Naive thymus-derived CD8-positive, alpha-beta T cell (primary cell): ENCODE measurements at regions not wholly inside any gene's neighbourhood (a gene's known extent, or its start where the extent isn't known, plus 50 kb on each side); places are given as distances from the start of the nearest gene placed in this dataset.
"Not testable (repeated sequence)": the region's sequence is repeated elsewhere in the genome, so short reads cannot be mapped to it uniquely, and the experiment has no call there.

Experiments used
- ATAC-seq, 2 donors: fragments of 150-1000 bp; cut with Tn5 transposase in 1 of 2; sonication (Bioruptor Pico), chemical (Tn5 transposase) in 1 of 2; 1 replicate in 1 of 2; 2 replicates in 1 of 2; pipeline ENCODE4 v1.10.0; 2021; ENCODE audit warnings: mild to moderate bottlenecking in 2 of 2, moderate library complexity in 2 of 2
- POLR2A ChIA-PET: fragments of 350-600 bp; sonication (Branson Sonifier 250); formaldehyde crosslinking; loops from one replicate; lab custom pipeline; 2021; ENCODE audit warnings: antibody characterized with exemption; lab: Charles Lee
- DNase-seq, 10 donors: peaks; one replicate each; pipeline versions ENCODE4 v3.0.0 to v3.0.0-alpha.2; 2020 to 2022
- H3K27ac Mint-ChIP-seq, 10 donors: one replicate each; pipeline ENCODE4 v1.8.0; 2020 to 2022; ENCODE audit warnings: mild to moderate bottlenecking in 10 of 10, mixed read lengths in 10 of 10, moderate library complexity in 4 of 10, inconsistent platforms in 1 of 10
- H3K27me3 Mint-ChIP-seq, 5 donors: one replicate each; pipeline ENCODE4 v1.8.0; 2021 to 2022; ENCODE audit warnings: mixed read lengths in 5 of 5
- H3K36me3 Mint-ChIP-seq, 3 donors: one replicate each; pipeline ENCODE4 v1.8.0; 2020 to 2022; ENCODE audit warnings: mixed read lengths in 3 of 3, mild to moderate bottlenecking in 2 of 3, inconsistent platforms in 1 of 3
- H3K4me1 Mint-ChIP-seq, 4 donors: one replicate each; pipeline ENCODE4 v1.8.0; 2021 to 2022; ENCODE audit warnings: mixed read lengths in 4 of 4
- H3K4me3 Mint-ChIP-seq, 10 donors: one replicate each; pipeline ENCODE4 v1.8.0; 2020 to 2022; ENCODE audit warnings: mild to moderate bottlenecking in 10 of 10, mixed read lengths in 10 of 10, moderate library complexity in 6 of 10, inconsistent platforms in 1 of 10
- H3K9me3 Mint-ChIP-seq, 9 donors: one replicate each; pipeline ENCODE4 v1.8.0; 2020 to 2022; ENCODE audit warnings: mixed read lengths in 9 of 9, mild to moderate bottlenecking in 3 of 9, inconsistent platforms in 1 of 9, moderate library complexity in 1 of 9

GRCh38 chr1:54471588-54471987 is 65.4 kb upstream of the SSBP3 start:
- peaks cover 0 to 6% (median 0%) of the 10 kb centered on the region in 5 donors for H3K27me3 Mint-ChIP-seq
- peaks cover 14 to 53% (median 39%) of the 10 kb centered on the region in 4 donors for H3K4me1 Mint-ChIP-seq
- H3K9me3 Mint-ChIP-seq: no peaks in the 10 kb centered on the region
- H3K36me3 Mint-ChIP-seq: no peaks in the 10 kb centered on the region
- DNase-seq (no peak), ATAC-seq (no peak)
- H3K4me3 Mint-ChIP-seq: no peak overlapping the region
- POLR2A ChIA-PET: interaction anchor here (0.6 to 1.7 kb wide), 2 partner anchors 12 to 15 kb away, joined by 3 read pairs; no protein-coding TSS in a partner anchor
- peak overlapping the region in 3 of 10 donors; percentile 17 to 55 (median 33) for H3K27ac Mint-ChIP-seq

DNA sequence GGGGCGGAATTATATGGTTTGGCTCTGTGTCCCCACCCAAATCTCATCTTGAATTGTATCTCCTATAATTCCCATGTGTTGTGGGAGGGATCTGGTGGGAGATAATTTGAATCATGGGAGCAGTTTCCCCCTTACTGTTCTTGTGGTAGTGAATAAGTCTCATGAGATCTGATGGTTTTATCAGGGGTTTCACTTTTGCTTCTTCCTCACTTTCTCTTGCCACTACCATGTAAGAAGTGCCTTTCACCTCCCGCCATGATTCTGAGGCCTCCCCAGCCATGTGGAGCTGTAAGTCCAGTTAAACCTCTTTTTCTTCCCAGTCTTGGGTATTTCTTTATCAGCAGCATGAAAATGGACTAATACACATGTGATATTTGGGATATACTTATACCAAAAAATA is 63.2 kb upstream of the SSBP3 start:
- ATAC-seq, H3K27me3 Mint-ChIP-seq, H3K9me3 Mint-ChIP-seq, H3K4me3 Mint-ChIP-seq, DNase-seq, POLR2A ChIA-PET, H3K36me3 Mint-ChIP-seq: not testable (repeated sequence)
- H3K27ac Mint-ChIP-seq: peak overlapping the region in 2 of 10 donors; percentile 53 to 80
- peaks cover 12 to 44% (median 30%) of the 10 kb centered on the region in 4 donors for H3K4me1 Mint-ChIP-seq

GRCh38 chr1:54468288-54469084 is 62.3 kb upstream of the SSBP3 start:
- H3K4me1 Mint-ChIP-seq: peaks cover 5 to 43% (median 30%) of the 10 kb centered on the region in 4 donors
- H3K27ac Mint-ChIP-seq, H3K9me3 Mint-ChIP-seq, H3K27me3 Mint-ChIP-seq, H3K36me3 Mint-ChIP-seq, H3K4me3 Mint-ChIP-seq: not testable (repeated sequence)
- POLR2A ChIA-PET: interaction anchor here (1.0 kb wide), 1 partner anchor 9 kb away, joined by 3 read pairs; no protein-coding TSS in a partner anchor
- DNase-seq (peak in 1 of 10 donors; percentile 21), ATAC-seq (peak in 1 of 2 donors; percentile 35)

DNA sequence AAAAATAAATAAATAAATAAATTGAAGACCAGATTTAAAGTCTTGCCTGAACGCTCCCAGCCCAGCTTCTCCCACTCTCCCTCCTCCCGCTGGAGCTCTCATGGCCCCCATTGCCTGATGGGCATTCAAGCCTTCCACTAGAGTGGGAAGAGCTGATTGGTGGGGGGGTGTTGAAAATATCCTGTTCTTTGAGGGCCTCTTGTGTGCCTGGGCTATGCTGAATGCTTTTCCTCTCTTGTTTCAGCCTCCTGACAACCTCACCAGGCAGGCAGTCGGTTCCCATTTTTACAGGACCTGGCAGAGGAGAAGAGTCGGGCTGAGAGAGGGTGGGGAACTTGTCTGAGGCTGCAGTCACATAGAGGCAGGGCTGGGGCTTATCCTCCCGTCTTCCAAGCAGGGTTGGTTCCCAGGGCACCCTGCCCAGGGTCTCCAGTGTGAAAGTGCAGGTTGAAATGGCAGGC is 59.2 kb upstream of the SSBP3 start:
- peaks cover 13 to 58% (median 48%) of the 10 kb centered on the region in 4 donors for H3K4me1 Mint-ChIP-seq
- no peaks in the 10 kb centered on the region for H3K36me3 Mint-ChIP-seq
- POLR2A ChIA-PET: interaction anchor here (0.9 to 1.9 kb wide), 3 partner anchors 9 to 16 kb away, joined by 3 to 12 read pairs (median 3); no protein-coding TSS in a partner anchor
- H3K27ac Mint-ChIP-seq: peak overlapping the region in 3 of 10 donors; percentile 24 to 49 (median 31)
- no peak for DNase-seq
- H3K9me3 Mint-ChIP-seq: no peaks in the 10 kb centered on the region
- H3K27me3 Mint-ChIP-seq: no peaks in the 10 kb centered on the region
- no peak for ATAC-seq
- no peak overlapping the region for H3K4me3 Mint-ChIP-seq

GRCh38 chr1:54464477-54465146 is 58.4 kb upstream of the SSBP3 start:
- H3K27ac Mint-ChIP-seq: peak overlapping the region in 3 of 10 donors; percentile 12 to 79 (median 73)
- no peak for ATAC-seq
- no peak for DNase-seq
- POLR2A ChIA-PET: interaction anchor here (0.9 to 1.9 kb wide), 4 partner anchors 9 to 17 kb away, joined by 3 to 12 read pairs (median 4); no protein-coding TSS in a partner anchor
- H3K27me3 Mint-ChIP-seq: no peaks in the 10 kb centered on the region
- H3K4me3 Mint-ChIP-seq: no peak overlapping the region
- no peaks in the 10 kb centered on the region for H3K9me3 Mint-ChIP-seq
- peaks cover 20 to 65% (median 55%) of the 10 kb centered on the region in 4 donors for H3K4me1 Mint-ChIP-seq
- H3K36me3 Mint-ChIP-seq: no peaks in the 10 kb centered on the region

GRCh38 chr1:54464031-54464476 is 57.9 kb upstream of the SSBP3 start:
- no peak for DNase-seq
- Mint-ChIP-seq H3K4me1 (peaks cover 24 to 65% (median 56%) of the 10 kb centered on the region in 4 donors), H3K4me3 (peak overlapping the region in 1 of 10 donors; percentile 38), H3K27ac (peak overlapping the region in 5 of 10 donors; percentile 15 to 79 (median 69)), H3K27me3 (no peaks in the 10 kb centered on the region), H3K36me3 (no peaks in the 10 kb centered on the region), H3K9me3 (no peaks in the 10 kb centered on the region)
- POLR2A ChIA-PET: interaction anchor here (1.2 to 1.9 kb wide), 3 partner anchors 10 to 16 kb away, joined by 3 to 12 read pairs (median 6); no protein-coding TSS in a partner anchor
- ATAC-seq: no peak

DNA sequence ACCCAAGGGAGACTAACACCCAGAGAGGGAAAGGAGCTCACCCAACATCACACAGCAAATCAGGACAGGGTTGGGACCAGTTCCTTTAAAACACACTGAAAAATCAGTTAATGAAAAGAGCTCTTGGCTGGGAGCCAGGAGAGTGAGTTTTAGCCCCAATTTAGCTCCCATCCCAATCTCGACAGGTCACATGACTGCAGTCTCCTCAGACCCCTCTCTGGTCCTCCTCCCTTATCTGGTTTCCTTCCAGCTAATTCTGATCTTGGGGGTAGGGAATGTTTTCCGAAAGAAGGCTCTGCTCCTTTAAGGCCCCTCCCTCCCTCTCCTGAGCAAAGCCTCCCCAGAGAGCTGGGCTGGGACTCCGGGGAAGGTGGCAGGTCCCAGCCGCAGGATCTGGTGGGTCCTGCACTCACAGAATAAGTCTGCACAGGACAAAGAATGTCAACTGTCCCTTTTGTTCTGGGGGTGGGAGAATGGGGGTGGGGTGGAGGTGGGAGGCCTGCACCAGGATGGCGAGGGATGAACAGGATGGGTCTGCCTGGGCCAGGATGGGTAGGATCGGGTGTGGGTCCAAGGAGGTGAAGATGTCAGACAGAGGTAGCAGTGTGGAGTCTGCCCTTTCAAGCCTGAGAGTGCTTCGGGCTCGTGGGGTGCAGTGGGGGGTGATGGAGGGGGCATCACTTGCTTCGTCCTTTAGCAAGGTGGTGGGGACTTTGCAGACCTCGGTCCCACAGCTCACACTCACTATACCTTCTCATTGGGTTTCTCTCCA is 57.3 kb upstream of the SSBP3 start:
- no peaks in the 10 kb centered on the region for H3K36me3 Mint-ChIP-seq
- H3K4me1 Mint-ChIP-seq: peaks cover 24 to 62% (median 53%) of the 10 kb centered on the region in 4 donors
- H3K9me3 Mint-ChIP-seq: no peaks in the 10 kb centered on the region
- ATAC-seq (no peak), DNase-seq (no peak)
- H3K4me3 Mint-ChIP-seq: peak overlapping the region in 1 of 10 donors; percentile 38
- POLR2A ChIA-PET: interaction anchor here (0.6 to 1.9 kb wide), 5 partner anchors 10 to 1691 kb away, joined by 3 to 12 read pairs (median 4); no protein-coding TSS in a partner anchor
- peak overlapping the region in 5 of 10 donors; percentile 15 to 73 (median 57) for H3K27ac Mint-ChIP-seq
- H3K27me3 Mint-ChIP-seq: no peaks in the 10 kb centered on the region

- H3K27ac Mint-ChIP-seq: peak overlapping the region in 9 of 10 donors; percentile 19 to 67 (median 40)
- peaks cover 27 to 66% (median 55%) of the 10 kb centered on the region in 4 donors for H3K4me1 Mint-ChIP-seq
- POLR2A ChIA-PET: interaction anchor here (0.6 to 1.8 kb wide), 5 partner anchors 10 to 1690 kb away, joined by 3 to 4 read pairs (median 3); no protein-coding TSS in a partner anchor
- H3K9me3 Mint-ChIP-seq: no peaks in the 10 kb centered on the region
- ATAC-seq: no peak
- no peaks in the 10 kb centered on the region for H3K27me3 Mint-ChIP-seq
- H3K36me3 Mint-ChIP-seq: no peaks in the 10 kb centered on the region
- no peak for DNase-seq
- peak overlapping the region in 1 of 10 donors; percentile 68 for H3K4me3 Mint-ChIP-seq
Observed at GRCh38 chr1:54462597-54463258, 56.5 kb upstream of the SSBP3 start.

GRCh38 chr1:54461731-54462596 is 55.8 kb upstream of the SSBP3 start:
- peaks cover 27 to 61% (median 53%) of the 10 kb centered on the region in 4 donors for H3K4me1 Mint-ChIP-seq
- no peaks in the 10 kb centered on the region for H3K9me3 Mint-ChIP-seq
- POLR2A ChIA-PET: interaction anchor here (0.6 to 2.6 kb wide), 5 partner anchors 11 to 55 kb away, joined by 3 to 9 read pairs (median 4); partner anchors contain the start of gene SSBP3
- H3K27ac Mint-ChIP-seq: peak overlapping the region in 9 of 10 donors; percentile 48 to 96 (median 86)
- H3K4me3 Mint-ChIP-seq: peak overlapping the region in 2 of 10 donors; percentile 14 to 20
- H3K27me3 Mint-ChIP-seq: no peaks in the 10 kb centered on the region
- no peaks in the 10 kb centered on the region for H3K36me3 Mint-ChIP-seq
- no peak for ATAC-seq
- DNase-seq: no peak

GRCh38 chr1:54460861-54461387 is 54.7 kb upstream of the SSBP3 start:
- Mint-ChIP-seq H3K4me3 (peak overlapping the region in 6 of 10 donors; percentile 16 to 80 (median 34)), H3K4me1 (peaks cover 27 to 60% (median 52%) of the 10 kb centered on the region in 4 donors), H3K27me3 (no peaks in the 10 kb centered on the region), H3K36me3 (no peaks in the 10 kb centered on the region), H3K27ac (peak overlapping the region; percentile 59 to 96 (median 90)), H3K9me3 (no peaks in the 10 kb centered on the region)
- peak; percentile 8 to 26 for ATAC-seq
- POLR2A ChIA-PET: interaction anchor here (0.7 to 2.6 kb wide), 7 partner anchors 12 to 54 kb away, joined by 3 to 9 read pairs (median 5); partner anchors contain the start of gene SSBP3
- no peak for DNase-seq
